ENCODE measurements at regions not wholly inside any gene's neighbourhood (a gene's known extent, or its start where the extent isn't known, plus 50 kb on each side); places are given as distances from the start of the nearest gene placed in this dataset.

- no peak for TF ChIP-seq CTCF (optimal IDR thresholded peaks at IDR 0.05 in 1 of 3, IDR thresholded peaks at IDR 0.05 in 1 of 3, conservative IDR thresholded peaks at IDR 0.05 in 1 of 3; ENCODE audit: extremely low read depth in 1 of 3, insufficient read depth in 2 of 3, low read length in 3 of 3)
- TF ChIP-seq EZH2 (IDR thresholded peaks at IDR 0.05; ENCODE audit: low read length), result no peak
Measured at GRCh38 chr3:29064085-29064484, 216.8 kb upstream of the RBMS3 start.

Data from keratinocyte (primary cell).